ENCODE measurements at regions not wholly inside any gene's neighbourhood (a gene's known extent, or its start where the extent isn't known, plus 50 kb on each side); places are given as distances from the start of the nearest gene placed in this dataset.

DNA sequence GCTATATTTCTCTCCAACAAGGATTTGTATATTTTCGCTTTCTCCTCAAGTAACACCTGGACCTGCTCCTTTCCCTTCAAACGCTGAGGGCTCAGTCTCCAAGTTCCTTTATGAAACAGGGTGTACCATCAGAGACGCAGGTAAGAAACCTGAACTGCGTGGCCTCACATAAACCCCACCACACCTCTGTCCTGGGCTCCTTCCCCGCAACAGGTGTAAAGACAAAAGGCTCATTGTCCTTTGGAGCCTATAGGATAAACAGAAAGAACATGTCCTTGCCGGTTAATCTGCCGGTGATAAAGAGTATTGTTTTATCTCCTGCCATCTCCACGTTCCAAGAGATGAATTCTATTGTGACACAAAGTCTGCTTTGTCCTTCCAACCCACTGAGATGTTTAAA lies 111.8 kb upstream of the ADAMTS9 start:
- WGBS, result 95% methylated on average over 8 of the region's 8 CpGs
- no peak overlapping the region for H2AK5ac ChIP-seq (ENCODE audit: low read length, severe bottlenecking)
- H2AFZ ChIP-seq (ENCODE audit: low read depth, low read length), result no peak overlapping the region

DNA sequence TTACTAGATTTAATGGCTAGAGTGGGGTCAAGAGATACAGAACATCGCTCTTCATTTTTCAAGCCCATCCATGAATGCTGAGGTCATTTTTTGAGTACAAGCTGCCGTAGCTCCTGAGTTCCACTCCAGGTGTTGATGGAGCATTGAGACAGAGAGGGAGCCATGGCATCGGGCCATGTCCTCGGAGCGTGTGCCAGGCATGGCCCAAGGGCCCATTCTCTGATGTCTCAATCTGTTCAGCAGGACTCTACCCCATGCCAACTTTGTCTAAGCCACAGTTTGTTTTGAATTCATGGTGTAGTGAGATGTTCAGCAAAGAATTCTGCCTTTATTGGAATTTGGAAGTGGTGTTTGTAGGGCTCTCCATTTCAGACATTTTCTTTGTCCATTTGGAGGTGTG lies 110.5 kb upstream of the ADAMTS9 start:
- no peaks in the 10 kb centered on the region for H3K79me1 ChIP-seq (replicated peaks; ENCODE audit: low read length, poor library complexity, severe bottlenecking)

More for the DNA sequence above, 111.8 kb upstream of the ADAMTS9 start:
- H4K91ac ChIP-seq (ENCODE audit: low read length), result no peak overlapping the region
- H3K23ac ChIP-seq (ENCODE audit: low read length in 2 of 2), result no peak overlapping the region
- no peak overlapping the region for H3K14ac ChIP-seq (ENCODE audit: low read length in 2 of 2)
- no peaks in the 10 kb centered on the region for H3K9me3 ChIP-seq (ENCODE audit: control insufficient read depth, low read length)
- no peak overlapping the region for H2BK15ac ChIP-seq (ENCODE audit: low read depth, poor library complexity, severe bottlenecking)
- H2BK12ac ChIP-seq (ENCODE audit: low read length in 2 of 2), result no peak overlapping the region
- no peak overlapping the region for H3K9ac ChIP-seq (ENCODE audit: low read length)
- H3K36me3 ChIP-seq (ENCODE audit: control insufficient read depth in 1 of 2, insufficient read depth in 2 of 2, low read depth in 1 of 2, low read length in 2 of 2), result no peaks in the 10 kb centered on the region
- H3K79me1 ChIP-seq (replicated peaks; ENCODE audit: low read length, poor library complexity, severe bottlenecking), result no peaks in the 10 kb centered on the region
- H2BK5ac ChIP-seq (ENCODE audit: low read depth, low read length, poor library complexity, severe bottlenecking), result no peak overlapping the region
- no peak overlapping the region for H3K27ac ChIP-seq (ENCODE audit: low read length, poor library complexity, severe bottlenecking)
- no peak overlapping the region for H3K18ac ChIP-seq (ENCODE audit: low read depth in 1 of 2, low read length in 2 of 2)
- H3K4ac ChIP-seq (ENCODE audit: low read depth in 1 of 2, low read length in 2 of 2), result peak overlapping the region in 1 of 2 experiments; percentile 5
- no peak overlapping the region for H4K8ac ChIP-seq (ENCODE audit: low read length)
- no peak for DNase-seq
- no peaks in the 10 kb centered on the region for H3K4me1 ChIP-seq (ENCODE audit: control insufficient read depth, insufficient read depth, low read depth, low read length)
- no peak overlapping the region for H3K4me3 ChIP-seq (ENCODE audit: insufficient read depth in 1 of 2, low read depth in 1 of 2, low read length in 2 of 2)
- no peak overlapping the region for H2BK120ac ChIP-seq (ENCODE audit: low read depth, low read length)
- no peak overlapping the region for H3K4me2 ChIP-seq (ENCODE audit: low read length, poor library complexity, severe bottlenecking)
- no peaks in the 10 kb centered on the region for H3K27me3 ChIP-seq (ENCODE audit: control insufficient read depth in 1 of 2, insufficient read depth in 1 of 2, low read length in 2 of 2)

GRCh38 chr3:64796607-64797399 lies 109.0 kb upstream of the ADAMTS9 start:
- Histone ChIP-seq H3K18ac (ENCODE audit: low read depth in 1 of 2, low read length in 2 of 2) (peak overlapping the region in 1 of 2 experiments; percentile 45), H2BK120ac (ENCODE audit: low read depth, low read length) (no peak overlapping the region), H3K14ac (ENCODE audit: low read length in 2 of 2) (no peak overlapping the region), H4K91ac (ENCODE audit: low read length) (no peak overlapping the region), H2AFZ (ENCODE audit: low read depth, low read length) (no peak overlapping the region), H4K8ac (ENCODE audit: low read length) (no peak overlapping the region), H3K9ac (ENCODE audit: low read length) (no peak overlapping the region), H3K27ac (ENCODE audit: low read length, poor library complexity, severe bottlenecking) (no peak overlapping the region), H2BK15ac (ENCODE audit: low read depth, poor library complexity, severe bottlenecking) (no peak overlapping the region), H3K4me2 (ENCODE audit: low read length, poor library complexity, severe bottlenecking) (no peak overlapping the region), H3K23ac (ENCODE audit: low read length in 2 of 2) (no peak overlapping the region), H2AK5ac (ENCODE audit: low read length, severe bottlenecking) (no peak overlapping the region), H2BK5ac (ENCODE audit: low read depth, low read length, poor library complexity, severe bottlenecking) (no peak overlapping the region), H3K36me3 (ENCODE audit: control insufficient read depth in 1 of 2, insufficient read depth in 2 of 2, low read depth in 1 of 2, low read length in 2 of 2) (no peaks in the 10 kb centered on the region), H3K4me1 (ENCODE audit: control insufficient read depth, insufficient read depth, low read depth, low read length) (no peaks in the 10 kb centered on the region), H3K4ac (ENCODE audit: low read depth in 1 of 2, low read length in 2 of 2) (no peak overlapping the region), H3K9me3 (ENCODE audit: control insufficient read depth, low read length) (no peaks in the 10 kb centered on the region), H3K4me3 (ENCODE audit: insufficient read depth in 1 of 2, low read depth in 1 of 2, low read length in 2 of 2) (no peak overlapping the region), H2BK12ac (ENCODE audit: low read length in 2 of 2) (peak overlapping the region in 1 of 2 experiments; percentile 44), H3K79me1 (replicated peaks; ENCODE audit: low read length, poor library complexity, severe bottlenecking) (no peaks in the 10 kb centered on the region), H3K27me3 (ENCODE audit: control insufficient read depth in 1 of 2, insufficient read depth in 1 of 2, low read length in 2 of 2) (no peaks in the 10 kb centered on the region)
- peak; percentile 13 for DNase-seq
- 74% methylated on average over 5 of the region's 7 CpGs for WGBS

More for the DNA sequence above, 110.5 kb upstream of the ADAMTS9 start:
- H3K14ac ChIP-seq (ENCODE audit: low read length in 2 of 2), result no peak overlapping the region
- WGBS, result 98% methylated on average over 5 of the region's 5 CpGs
- no peak overlapping the region for H3K23ac ChIP-seq (ENCODE audit: low read length in 2 of 2)
- H4K91ac ChIP-seq (ENCODE audit: low read length), result no peak overlapping the region
- no peaks in the 10 kb centered on the region for H3K27me3 ChIP-seq (ENCODE audit: control insufficient read depth in 1 of 2, insufficient read depth in 1 of 2, low read length in 2 of 2)
- DNase-seq, result no peak
- H3K9me3 ChIP-seq (ENCODE audit: control insufficient read depth, low read length), result no peaks in the 10 kb centered on the region
- no peak overlapping the region for H2BK12ac ChIP-seq (ENCODE audit: low read length in 2 of 2)
- peak overlapping the region; percentile 4 for H4K8ac ChIP-seq (ENCODE audit: low read length)
- H3K27ac ChIP-seq (ENCODE audit: low read length, poor library complexity, severe bottlenecking), result no peak overlapping the region
- H3K4me2 ChIP-seq (ENCODE audit: low read length, poor library complexity, severe bottlenecking), result no peak overlapping the region
- H2AK5ac ChIP-seq (ENCODE audit: low read length, severe bottlenecking), result no peak overlapping the region
- no peak overlapping the region for H3K18ac ChIP-seq (ENCODE audit: low read depth in 1 of 2, low read length in 2 of 2)
- no peaks in the 10 kb centered on the region for H3K36me3 ChIP-seq (ENCODE audit: control insufficient read depth in 1 of 2, insufficient read depth in 2 of 2, low read depth in 1 of 2, low read length in 2 of 2)
- H3K4me3 ChIP-seq (ENCODE audit: insufficient read depth in 1 of 2, low read depth in 1 of 2, low read length in 2 of 2), result no peak overlapping the region
- H2BK5ac ChIP-seq (ENCODE audit: low read depth, low read length, poor library complexity, severe bottlenecking), result no peak overlapping the region
- no peak overlapping the region for H2AFZ ChIP-seq (ENCODE audit: low read depth, low read length)
- H3K9ac ChIP-seq (ENCODE audit: low read length), result no peak overlapping the region
- H2BK120ac ChIP-seq (ENCODE audit: low read depth, low read length), result no peak overlapping the region
- no peaks in the 10 kb centered on the region for H3K4me1 ChIP-seq (ENCODE audit: control insufficient read depth, insufficient read depth, low read depth, low read length)
- H3K4ac ChIP-seq (ENCODE audit: low read depth in 1 of 2, low read length in 2 of 2), result no peak overlapping the region
- no peak overlapping the region for H2BK15ac ChIP-seq (ENCODE audit: low read depth, poor library complexity, severe bottlenecking)

- Histone ChIP-seq H3K27ac (ENCODE audit: low read length, poor library complexity, severe bottlenecking) (no peak overlapping the region), H3K79me1 (replicated peaks; ENCODE audit: low read length, poor library complexity, severe bottlenecking) (no peaks in the 10 kb centered on the region), H2BK5ac (ENCODE audit: low read depth, low read length, poor library complexity, severe bottlenecking) (no peak overlapping the region), H3K4me3 (ENCODE audit: insufficient read depth in 1 of 2, low read depth in 1 of 2, low read length in 2 of 2) (no peak overlapping the region), H3K4me2 (ENCODE audit: low read length, poor library complexity, severe bottlenecking) (no peak overlapping the region), H2AFZ (ENCODE audit: low read depth, low read length) (no peak overlapping the region), H2BK12ac (ENCODE audit: low read length in 2 of 2) (no peak overlapping the region), H3K4me1 (ENCODE audit: control insufficient read depth, insufficient read depth, low read depth, low read length) (no peaks in the 10 kb centered on the region), H3K18ac (ENCODE audit: low read depth in 1 of 2, low read length in 2 of 2) (no peak overlapping the region), H3K9ac (ENCODE audit: low read length) (no peak overlapping the region), H2BK15ac (ENCODE audit: low read depth, poor library complexity, severe bottlenecking) (no peak overlapping the region), H3K23ac (ENCODE audit: low read length in 2 of 2) (no peak overlapping the region), H3K14ac (ENCODE audit: low read length in 2 of 2) (no peak overlapping the region), H2AK5ac (ENCODE audit: low read length, severe bottlenecking) (no peak overlapping the region), H4K91ac (ENCODE audit: low read length) (no peak overlapping the region), H3K4ac (ENCODE audit: low read depth in 1 of 2, low read length in 2 of 2) (no peak overlapping the region), H3K9me3 (ENCODE audit: control insufficient read depth, low read length) (no peaks in the 10 kb centered on the region), H3K27me3 (ENCODE audit: control insufficient read depth in 1 of 2, insufficient read depth in 1 of 2, low read length in 2 of 2) (no peaks in the 10 kb centered on the region), H4K8ac (ENCODE audit: low read length) (no peak overlapping the region), H3K36me3 (ENCODE audit: control insufficient read depth in 1 of 2, insufficient read depth in 2 of 2, low read depth in 1 of 2, low read length in 2 of 2) (no peaks in the 10 kb centered on the region), H2BK120ac (ENCODE audit: low read depth, low read length) (no peak overlapping the region)
- 95% methylated on average over 3 of the region's 3 CpGs for WGBS
- peak; percentile 10 for DNase-seq
Observed at GRCh38 chr3:64792445-64792844, 104.6 kb upstream of the ADAMTS9 start.
